Parathyroid adenoma (tissue), 2 donors: ENCODE measurements at regions not wholly inside any gene's neighbourhood (a gene's known extent, or its start where the extent isn't known, plus 50 kb on each side); places are given as distances from the start of the nearest gene placed in this dataset.

Experiments used
- H2AFZ ChIP-seq: fragments of 300-600 bp; sonication (generic); one replicate; pipeline ENCODE4 v1.7.0; 2017; ENCODE audit warnings: antibody characterized with exemption, mild to moderate bottlenecking
- H3K27ac ChIP-seq: fragments of 300-600 bp; sonication (generic); one replicate; pipeline ENCODE4 v1.7.0; 2017
- H3K27me3 ChIP-seq: fragments of 300-600 bp; sonication (generic); one replicate; pipeline ENCODE4 v1.7.0; 2017; ENCODE audit warnings: low read length; ENCODE audit not compliant: control insufficient read depth, insufficient read depth
- H3K36me3 ChIP-seq: fragments of 300-600 bp; sonication (generic); one replicate; pipeline ENCODE4 v1.7.0; 2017; ENCODE audit warnings: low read length; ENCODE audit not compliant: control insufficient read depth, insufficient read depth
- H3K4me1 ChIP-seq: fragments of 300-600 bp; sonication (generic); one replicate; pipeline ENCODE4 v1.7.0; 2017; ENCODE audit warnings: control low read depth
- H3K4me2 ChIP-seq: fragments of 300-600 bp; sonication (generic); one replicate; pipeline ENCODE4 v1.7.0; 2017; ENCODE audit warnings: low read length
- H3K4me3 ChIP-seq: fragments of 300-600 bp; sonication (generic); one replicate; pipeline ENCODE4 v1.7.0; 2017; ENCODE audit warnings: low read depth, low read length
- H3K79me2 ChIP-seq: fragments of 300-600 bp; sonication (generic); one replicate; pipeline ENCODE4 v1.7.0; 2017; ENCODE audit warnings: control low read depth
- H3K9ac ChIP-seq: fragments of 300-600 bp; sonication (generic); one replicate; pipeline ENCODE4 v1.7.0; 2017; ENCODE audit warnings: mild to moderate bottlenecking
- H3K9me3 ChIP-seq: fragments of 300-600 bp; sonication (generic); one replicate; pipeline ENCODE4 v1.7.0; 2017; ENCODE audit warnings: low read length; ENCODE audit not compliant: control insufficient read depth
- TF ChIP-seq, protein P1 (sequence below): fragments of 300-600 bp; sonication (generic); IDR thresholded peaks from one replicate; pipeline ENCODE4 v1.7.0; 2017; ENCODE audit warnings: antibody characterized with exemption, mild to moderate bottlenecking
- donor health status: primary hyperparathyroidism.

DNA sequence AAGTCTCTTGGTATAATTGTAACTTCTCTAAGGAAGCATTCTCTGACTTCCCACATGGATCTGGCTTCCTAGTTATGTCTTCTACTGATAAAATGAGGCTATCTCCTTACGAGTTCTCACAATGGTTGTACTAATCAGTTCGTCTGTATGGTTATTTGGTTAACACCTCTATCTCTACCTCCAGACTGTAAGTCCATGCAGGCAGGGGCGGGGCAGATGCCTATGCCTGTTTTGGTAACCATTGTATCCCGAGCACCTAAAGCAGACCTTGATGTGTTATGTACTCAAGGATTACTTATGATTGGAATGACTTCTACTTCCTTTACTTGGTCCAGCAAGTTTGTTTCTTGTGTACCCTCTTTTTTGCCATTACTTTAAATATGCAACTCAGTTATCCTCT, 125.0 kb upstream of the PITX1 start:
- TF ChIP-seq, protein P1, sequence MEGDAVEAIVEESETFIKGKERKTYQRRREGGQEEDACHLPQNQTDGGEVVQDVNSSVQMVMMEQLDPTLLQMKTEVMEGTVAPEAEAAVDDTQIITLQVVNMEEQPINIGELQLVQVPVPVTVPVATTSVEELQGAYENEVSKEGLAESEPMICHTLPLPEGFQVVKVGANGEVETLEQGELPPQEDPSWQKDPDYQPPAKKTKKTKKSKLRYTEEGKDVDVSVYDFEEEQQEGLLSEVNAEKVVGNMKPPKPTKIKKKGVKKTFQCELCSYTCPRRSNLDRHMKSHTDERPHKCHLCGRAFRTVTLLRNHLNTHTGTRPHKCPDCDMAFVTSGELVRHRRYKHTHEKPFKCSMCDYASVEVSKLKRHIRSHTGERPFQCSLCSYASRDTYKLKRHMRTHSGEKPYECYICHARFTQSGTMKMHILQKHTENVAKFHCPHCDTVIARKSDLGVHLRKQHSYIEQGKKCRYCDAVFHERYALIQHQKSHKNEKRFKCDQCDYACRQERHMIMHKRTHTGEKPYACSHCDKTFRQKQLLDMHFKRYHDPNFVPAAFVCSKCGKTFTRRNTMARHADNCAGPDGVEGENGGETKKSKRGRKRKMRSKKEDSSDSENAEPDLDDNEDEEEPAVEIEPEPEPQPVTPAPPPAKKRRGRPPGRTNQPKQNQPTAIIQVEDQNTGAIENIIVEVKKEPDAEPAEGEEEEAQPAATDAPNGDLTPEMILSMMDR: no peak
- no peaks in the 10 kb centered on the region for H3K27me3 ChIP-seq

DNA sequence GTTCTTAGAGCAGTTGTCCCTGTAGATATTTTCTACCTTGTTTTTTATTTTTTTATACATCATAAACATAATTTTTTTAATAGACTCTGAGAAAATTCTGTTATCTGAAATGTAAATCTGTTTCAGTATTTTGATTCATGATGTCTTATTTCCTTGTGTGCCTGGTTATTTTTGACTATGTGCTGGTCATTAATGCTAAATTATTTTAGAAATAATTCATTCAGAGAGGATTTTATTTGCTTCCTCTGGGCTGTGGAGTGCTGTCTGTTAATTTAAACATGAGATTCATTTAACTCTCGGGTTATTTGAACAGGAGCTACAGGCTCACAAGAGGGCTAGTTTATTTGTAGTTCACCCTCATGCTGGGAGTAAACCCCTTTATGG, 124.3 kb upstream of the PITX1 start:
- H3K4me1 ChIP-seq: no peaks in the 10 kb centered on the region
- no peaks in the 10 kb centered on the region for H3K36me3 ChIP-seq
- TF ChIP-seq, protein P1: no peak
- H3K27me3 ChIP-seq: no peaks in the 10 kb centered on the region
- no peak overlapping the region for H3K9ac ChIP-seq
- no peaks in the 10 kb centered on the region for H3K9me3 ChIP-seq
- no peak overlapping the region for H3K27ac ChIP-seq
- no peak overlapping the region for H3K4me2 ChIP-seq
- H2AFZ ChIP-seq: no peak overlapping the region
- H3K79me2 ChIP-seq: no peaks in the 10 kb centered on the region
- no peak overlapping the region for H3K4me3 ChIP-seq

More for the DNA sequence above, 125.0 kb upstream of the PITX1 start:
- no peaks in the 10 kb centered on the region for H3K79me2 ChIP-seq
- no peak overlapping the region for H3K4me2 ChIP-seq
- H3K4me3 ChIP-seq: no peak overlapping the region
- no peaks in the 10 kb centered on the region for H3K4me1 ChIP-seq
- H3K9ac ChIP-seq: no peak overlapping the region
- no peaks in the 10 kb centered on the region for H3K36me3 ChIP-seq
- H3K9me3 ChIP-seq: no peaks in the 10 kb centered on the region
- H3K27ac ChIP-seq: no peak overlapping the region
- no peak overlapping the region for H2AFZ ChIP-seq

DNA sequence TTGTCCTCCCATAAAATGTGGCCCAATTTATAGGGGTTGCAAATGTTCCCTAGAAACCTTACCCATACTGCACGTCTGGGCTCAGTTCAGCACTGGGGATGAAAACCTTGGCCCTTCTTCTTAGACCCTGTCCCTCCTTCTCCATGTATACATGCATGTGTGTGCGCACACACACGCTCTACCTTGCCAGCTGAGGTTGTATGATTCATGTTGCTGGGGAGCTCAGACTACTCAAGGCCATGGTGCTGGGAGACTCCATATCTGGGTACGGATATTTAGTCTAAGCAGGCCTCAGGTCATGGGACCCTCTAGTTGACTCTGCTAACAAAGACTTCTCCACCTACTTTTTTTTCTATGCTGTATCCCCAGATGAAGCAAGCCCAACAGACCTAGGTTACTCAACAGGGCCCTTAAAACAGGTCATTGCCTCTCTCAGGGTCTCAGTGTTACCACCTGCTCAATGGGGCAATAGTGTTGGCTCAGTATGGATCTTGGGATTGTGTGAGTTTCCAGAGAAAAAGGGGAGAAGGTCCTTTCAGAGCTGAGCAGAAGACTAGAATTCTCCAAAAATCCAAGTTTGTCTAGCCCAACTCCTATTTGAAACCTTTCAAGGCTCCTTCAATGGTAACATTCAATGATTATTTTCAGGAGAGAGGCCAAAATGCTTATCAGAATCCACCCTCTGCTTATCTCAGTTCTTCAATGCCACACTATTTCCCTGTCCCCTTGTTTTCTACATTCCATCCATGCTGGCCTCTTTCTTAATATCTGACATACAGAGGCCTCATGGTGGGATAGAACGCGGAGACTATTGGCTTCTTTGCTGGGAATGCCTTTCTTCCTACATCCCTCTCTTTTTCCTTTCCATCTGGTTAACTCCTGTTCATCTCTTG, 123.6 kb upstream of the PITX1 start:
- H3K27ac ChIP-seq: no peak overlapping the region
- no peaks in the 10 kb centered on the region for H3K9me3 ChIP-seq
- no peak overlapping the region for H3K9ac ChIP-seq
- H2AFZ ChIP-seq: no peak overlapping the region
- TF ChIP-seq, protein P1: no peak
- no peaks in the 10 kb centered on the region for H3K79me2 ChIP-seq
- H3K4me3 ChIP-seq: no peak overlapping the region
- no peaks in the 10 kb centered on the region for H3K4me1 ChIP-seq
- no peaks in the 10 kb centered on the region for H3K36me3 ChIP-seq
- H3K27me3 ChIP-seq: no peaks in the 10 kb centered on the region
- no peak overlapping the region for H3K4me2 ChIP-seq

DNA sequence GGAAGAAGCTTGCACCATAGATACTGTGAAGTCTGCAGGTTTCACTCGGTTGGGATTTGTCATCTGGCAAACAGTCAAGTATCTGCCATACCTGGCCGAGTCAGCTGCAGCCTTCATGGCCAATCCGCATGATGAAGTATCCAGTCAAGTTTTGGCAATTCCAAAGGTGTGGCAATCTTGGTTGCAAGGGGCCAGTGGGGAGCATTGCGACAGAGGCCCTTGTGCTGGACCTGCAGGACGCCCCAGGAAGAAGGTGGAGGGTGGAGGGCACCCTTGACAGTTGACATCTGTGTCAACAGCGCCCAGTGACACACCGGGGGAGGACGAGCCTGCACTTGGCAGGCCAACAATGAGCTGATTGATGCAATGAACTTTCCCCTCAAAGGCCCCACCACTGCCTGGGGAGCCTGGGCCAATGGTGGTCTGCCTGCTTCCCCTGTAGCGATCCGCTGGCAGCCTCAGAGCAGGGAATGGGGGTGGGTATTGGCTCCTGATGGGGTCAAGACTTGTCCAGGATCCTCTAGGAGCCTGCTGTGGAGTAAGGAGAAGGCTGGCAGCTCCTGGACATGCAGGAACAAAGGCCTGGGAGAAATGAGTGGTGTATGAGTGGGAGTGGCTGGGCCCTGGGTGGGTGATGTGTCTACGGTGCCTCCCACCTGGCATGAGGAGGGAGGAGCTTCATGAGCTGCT, 122.8 kb upstream of the PITX1 start:
- Histone ChIP-seq H3K79me2 (no peaks in the 10 kb centered on the region), H3K27me3 (no peaks in the 10 kb centered on the region), H3K4me3 (no peak overlapping the region), H3K9ac (no peak overlapping the region), H3K27ac (no peak overlapping the region), H3K4me1 (no peaks in the 10 kb centered on the region), H2AFZ (no peak overlapping the region), H3K9me3 (no peaks in the 10 kb centered on the region), H3K4me2 (no peak overlapping the region), H3K36me3 (no peaks in the 10 kb centered on the region)
- TF ChIP-seq, protein P1: no peak
